Lower leg skin (tissue), 3 donors: ENCODE measurements at regions not wholly inside any gene's neighbourhood (a gene's known extent, or its start where the extent isn't known, plus 50 kb on each side); places are given as distances from the start of the nearest gene placed in this dataset.

Source experiments
- CTCF ChIP-seq, 3 donors: fragments of 450-650 bp; IDR thresholded peaks; one replicate each; pipeline ENCODE4 v1.5.1; 2016; ENCODE audit warnings: antibody characterized with exemption in 3 of 3, mild to moderate bottlenecking in 3 of 3, moderate library complexity in 2 of 3
- POLR2A ChIP-seq, 2 donors: fragments of 450-650 bp; IDR thresholded peaks; one replicate each; pipeline ENCODE4 v1.6.1; 2016 to 2017; ENCODE audit warnings: antibody characterized with exemption in 2 of 2, mild to moderate bottlenecking in 1 of 2, moderate library complexity in 1 of 2

GRCh38 chr21:18477043-18477442, 73.5 kb upstream of the TMPRSS15 start:
- no peak for TF ChIP-seq CTCF (IDR thresholded peaks at IDR 0.05)
- TF ChIP-seq POLR2A (IDR thresholded peaks at IDR 0.05) = no peak
